GM10248 (cell line): ENCODE measurements at regions not wholly inside any gene's neighbourhood (a gene's known extent, or its start where the extent isn't known, plus 50 kb on each side); places are given as distances from the start of the nearest gene placed in this dataset.

Experiments used
- CTCF ChIA-PET: fragments of 300-600 bp; sonication (Branson Sonifier 250); formaldehyde crosslinking; extraction: SDS; loops from one replicate; lab custom pipeline; 2021; ENCODE audit warnings: antibody characterized with exemption; lab: Yijun Ruan, JAX
- POLR2A ChIA-PET: fragments of 350-650 bp; sonication (Branson Sonifier 250); formaldehyde crosslinking; extraction: SDS; loops from one replicate; lab custom pipeline; 2020; ENCODE audit warnings: antibody characterized with exemption; lab: Yijun Ruan, JAX
- DNase-seq: peaks from one replicate; pipeline ENCODE4 v3.0.0; 2012; ENCODE audit errors: extremely low spot score
- TF ChIP-seq, protein P1 (sequence below): IDR thresholded peaks from 2 replicates; pipeline ENCODE4 v1.5.1; 2012; ENCODE audit warnings: mild to moderate bottlenecking, low read depth; ENCODE audit errors: extremely low read depth, missing control alignments, control extremely low read depth

GRCh38 chr1:168966217-168966616 lies 140.3 kb upstream of the ATP1B1 start:
- ChIA-PET CTCF (no interaction called here), POLR2A (no interaction called here)
- TF ChIP-seq, protein P1, sequence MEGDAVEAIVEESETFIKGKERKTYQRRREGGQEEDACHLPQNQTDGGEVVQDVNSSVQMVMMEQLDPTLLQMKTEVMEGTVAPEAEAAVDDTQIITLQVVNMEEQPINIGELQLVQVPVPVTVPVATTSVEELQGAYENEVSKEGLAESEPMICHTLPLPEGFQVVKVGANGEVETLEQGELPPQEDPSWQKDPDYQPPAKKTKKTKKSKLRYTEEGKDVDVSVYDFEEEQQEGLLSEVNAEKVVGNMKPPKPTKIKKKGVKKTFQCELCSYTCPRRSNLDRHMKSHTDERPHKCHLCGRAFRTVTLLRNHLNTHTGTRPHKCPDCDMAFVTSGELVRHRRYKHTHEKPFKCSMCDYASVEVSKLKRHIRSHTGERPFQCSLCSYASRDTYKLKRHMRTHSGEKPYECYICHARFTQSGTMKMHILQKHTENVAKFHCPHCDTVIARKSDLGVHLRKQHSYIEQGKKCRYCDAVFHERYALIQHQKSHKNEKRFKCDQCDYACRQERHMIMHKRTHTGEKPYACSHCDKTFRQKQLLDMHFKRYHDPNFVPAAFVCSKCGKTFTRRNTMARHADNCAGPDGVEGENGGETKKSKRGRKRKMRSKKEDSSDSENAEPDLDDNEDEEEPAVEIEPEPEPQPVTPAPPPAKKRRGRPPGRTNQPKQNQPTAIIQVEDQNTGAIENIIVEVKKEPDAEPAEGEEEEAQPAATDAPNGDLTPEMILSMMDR = no peak
- DNase-seq = no peak

GRCh38 chr1:168966636-168967035 lies 139.9 kb upstream of the ATP1B1 start:
- ChIA-PET POLR2A (no interaction called here), CTCF (interaction anchor here (1.4 kb wide), 1 partner anchor 22 kb away, joined by 3 read pairs; no protein-coding TSS in a partner anchor)
- no peak for DNase-seq
- TF ChIP-seq, protein P1 = no peak

DNA sequence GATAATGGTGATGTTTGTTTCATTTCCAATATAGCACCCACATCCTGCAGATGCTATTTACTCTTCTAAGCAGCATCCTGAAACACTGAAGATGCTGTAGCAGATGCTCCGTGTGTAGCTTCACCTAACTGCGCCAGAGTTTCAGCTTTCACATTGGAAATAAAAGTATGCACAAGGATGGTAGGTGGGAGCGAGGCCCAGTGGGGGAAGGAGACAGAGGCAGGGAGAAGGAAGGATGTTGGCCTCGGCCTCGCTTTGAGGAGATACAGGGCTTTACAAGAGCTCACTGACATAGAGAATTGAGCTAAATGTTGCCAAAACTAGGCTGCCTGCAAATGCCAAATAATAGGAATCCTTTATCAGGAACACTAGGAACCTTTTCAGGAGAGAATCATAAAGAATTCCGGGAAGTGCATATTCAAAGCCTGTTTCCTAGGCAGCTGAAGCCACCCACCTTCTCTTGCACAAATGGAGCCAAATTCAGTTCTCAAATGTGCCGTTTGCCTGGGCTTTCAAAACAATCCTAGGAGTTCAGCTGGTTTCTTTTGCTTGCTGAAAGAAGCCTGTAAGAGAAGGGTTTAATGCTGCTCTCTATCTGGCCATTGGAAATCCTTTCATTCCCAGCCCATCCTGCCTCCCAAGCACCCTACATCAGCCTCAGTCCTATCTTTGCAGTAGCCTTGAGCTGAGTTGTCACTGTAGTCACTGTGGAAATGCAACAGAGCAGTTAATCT lies 135.4 kb upstream of the ATP1B1 start:
- TF ChIP-seq, protein P1 = no peak
- no peak for DNase-seq
- CTCF ChIA-PET = interaction anchor here (1.2 to 1.6 kb wide), 3 partner anchors 10 to 49 kb away, joined by 4 to 6 read pairs (median 5); no protein-coding TSS in a partner anchor
- POLR2A ChIA-PET = no interaction called here

- POLR2A ChIA-PET = no interaction called here
Measured at GRCh38 chr1:168972225-168972624, 134.3 kb upstream of the ATP1B1 start.

DNA sequence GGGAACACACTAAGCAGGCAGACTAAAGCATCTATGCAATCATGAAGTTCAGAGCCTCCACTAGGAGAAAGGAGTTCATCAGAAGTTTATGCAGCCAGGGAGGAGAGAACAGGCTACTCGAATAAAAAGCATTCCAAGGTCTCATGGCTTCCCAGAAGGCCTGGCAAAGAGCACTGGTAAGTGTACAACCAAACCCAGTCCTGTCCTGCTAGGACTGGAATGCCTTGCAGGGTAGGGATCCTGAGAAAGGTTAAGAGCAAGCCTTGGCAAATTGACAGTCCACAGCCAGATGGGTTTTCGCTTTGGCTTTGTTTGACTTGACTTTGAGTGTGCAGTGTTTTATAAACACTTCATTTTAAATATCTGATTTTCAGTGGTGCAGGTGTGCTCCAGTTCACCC lies 133.6 kb upstream of the ATP1B1 start:
- ChIA-PET POLR2A (interaction anchor here (0.6 kb wide), 1 partner anchor 395 kb away, joined by 3 read pairs; the partner anchor contains the start of genes BLZF1 and NME7), CTCF (no interaction called here)
- TF ChIP-seq, protein P1 = no peak
- no peak for DNase-seq

More at GRCh38 chr1:168972225-168972624, 134.3 kb upstream of the ATP1B1 start:
- TF ChIP-seq, protein P1 = no peak
- no peak for DNase-seq
- CTCF ChIA-PET = interaction anchor here (1.2 kb wide), 1 partner anchor 12 kb away, joined by 4 read pairs; no protein-coding TSS in a partner anchor

DNA sequence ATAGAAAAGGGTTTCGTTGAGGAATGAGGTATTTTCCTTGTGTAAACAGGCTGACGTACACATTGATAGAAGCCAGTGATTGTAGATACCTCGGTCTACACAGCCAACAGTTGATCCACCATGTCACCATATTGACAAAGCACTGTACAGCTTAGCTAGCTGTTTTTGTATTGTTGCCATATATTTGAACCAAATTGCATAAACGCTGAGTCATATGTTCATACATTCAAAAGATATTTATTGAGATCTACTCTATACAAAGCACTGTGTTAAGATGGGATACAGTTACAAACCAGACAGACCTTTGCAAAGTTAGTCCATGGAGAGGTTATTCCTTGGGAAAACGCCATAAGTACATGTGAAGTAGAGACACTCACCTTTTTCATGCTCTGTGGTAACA lies 132.4 kb upstream of the ATP1B1 start:
- CTCF ChIA-PET = interaction anchor here (1.1 kb wide), 1 partner anchor 54 kb away, joined by 3 read pairs; no protein-coding TSS in a partner anchor

More for the DNA sequence above, 132.4 kb upstream of the ATP1B1 start:
- TF ChIP-seq, protein P1 = no peak
- POLR2A ChIA-PET = no interaction called here
- DNase-seq = no peak
